Ovary (tissue), 3 donors: ENCODE measurements at regions not wholly inside any gene's neighbourhood (a gene's known extent, or its start where the extent isn't known, plus 50 kb on each side); places are given as distances from the start of the nearest gene placed in this dataset.

Source experiments
- EP300 ChIP-seq: sonication (generic); formaldehyde crosslinking; IDR thresholded peaks from one replicate; pipeline ENCODE4 v1.6.1; 2017; ENCODE audit warnings: antibody characterized with exemption
- POLR2A ChIP-seq: fragments of 450-650 bp; IDR thresholded peaks from one replicate; pipeline ENCODE4 v1.6.1; 2017; ENCODE audit warnings: antibody characterized with exemption, mild to moderate bottlenecking, moderate library complexity
- TF ChIP-seq, protein P1 (sequence below), 3 donors: fragments of 450-650 bp in 2 of 3; fragments of 200-600 bp in 1 of 3; IDR thresholded peaks; one replicate each; pipeline versions ENCODE4 v1.5.1 to v1.8.0; 2016 to 2022; ENCODE audit warnings: antibody characterized with exemption in 3 of 3, mild to moderate bottlenecking in 1 of 3
- donor health status: DM: no; HTN: no; CAD: no.

DNA sequence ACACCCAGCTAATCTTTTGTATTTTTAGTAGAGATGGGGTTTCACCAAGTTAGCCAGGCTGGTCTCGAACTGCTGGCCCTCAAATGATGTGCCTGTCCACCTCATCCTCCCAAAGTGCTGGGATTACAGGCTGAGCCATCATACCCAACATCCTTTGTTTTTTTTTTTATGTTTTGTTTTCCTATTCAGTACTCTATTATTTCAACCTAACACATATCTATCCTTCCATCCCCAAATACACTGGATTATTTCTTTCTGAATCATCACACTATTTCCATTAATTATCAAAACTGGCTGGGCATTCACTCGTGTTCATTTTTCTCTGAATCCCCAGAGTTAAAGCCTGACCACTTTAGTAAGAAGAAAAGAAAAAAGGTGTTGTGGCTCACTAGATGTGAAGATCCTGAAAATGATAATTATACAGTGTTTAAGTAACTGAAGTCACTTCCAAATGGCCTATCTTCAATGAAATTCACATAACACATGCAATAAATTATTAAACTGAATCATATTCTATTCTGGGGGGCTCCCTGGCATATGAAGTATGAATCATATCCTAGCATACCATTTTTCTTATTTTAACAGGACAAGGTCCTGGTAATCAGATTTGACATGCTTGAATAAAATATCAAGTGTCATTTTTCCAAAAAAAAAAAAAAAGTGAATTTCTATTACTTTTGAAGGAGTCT lies 1754.2 kb downstream of the BRINP3 start:
- TF ChIP-seq, protein P1, sequence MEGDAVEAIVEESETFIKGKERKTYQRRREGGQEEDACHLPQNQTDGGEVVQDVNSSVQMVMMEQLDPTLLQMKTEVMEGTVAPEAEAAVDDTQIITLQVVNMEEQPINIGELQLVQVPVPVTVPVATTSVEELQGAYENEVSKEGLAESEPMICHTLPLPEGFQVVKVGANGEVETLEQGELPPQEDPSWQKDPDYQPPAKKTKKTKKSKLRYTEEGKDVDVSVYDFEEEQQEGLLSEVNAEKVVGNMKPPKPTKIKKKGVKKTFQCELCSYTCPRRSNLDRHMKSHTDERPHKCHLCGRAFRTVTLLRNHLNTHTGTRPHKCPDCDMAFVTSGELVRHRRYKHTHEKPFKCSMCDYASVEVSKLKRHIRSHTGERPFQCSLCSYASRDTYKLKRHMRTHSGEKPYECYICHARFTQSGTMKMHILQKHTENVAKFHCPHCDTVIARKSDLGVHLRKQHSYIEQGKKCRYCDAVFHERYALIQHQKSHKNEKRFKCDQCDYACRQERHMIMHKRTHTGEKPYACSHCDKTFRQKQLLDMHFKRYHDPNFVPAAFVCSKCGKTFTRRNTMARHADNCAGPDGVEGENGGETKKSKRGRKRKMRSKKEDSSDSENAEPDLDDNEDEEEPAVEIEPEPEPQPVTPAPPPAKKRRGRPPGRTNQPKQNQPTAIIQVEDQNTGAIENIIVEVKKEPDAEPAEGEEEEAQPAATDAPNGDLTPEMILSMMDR (IDR thresholded peaks at IDR 0.05): no peak
- TF ChIP-seq POLR2A (no peak), EP300 (no peak)
